Liver (tissue), 8 donors: ENCODE measurements at regions not wholly inside any gene's neighbourhood (a gene's known extent, or its start where the extent isn't known, plus 50 kb on each side); places are given as distances from the start of the nearest gene placed in this dataset.

Experiments used
- DNase-seq: peaks from one replicate; pipeline ENCODE4 v3.0.0-alpha.2; 2017; ENCODE audit warnings: low spot score
- H3K27ac ChIP-seq, 2 donors: one replicate each; pipeline ENCODE4 v1.7.0; 2013; ENCODE audit warnings: inconsistent platforms in 2 of 2, low read length in 2 of 2, control low read depth in 1 of 2, low read depth in 1 of 2, mild to moderate bottlenecking in 1 of 2
- H3K27me3 ChIP-seq, 4 donors: one replicate each; pipeline versions ENCODE4 v1.6.1 to v1.7.0; 2013; ENCODE audit warnings: low read length in 3 of 4, inconsistent platforms in 1 of 4, mild to moderate bottlenecking in 1 of 4, moderate library complexity in 1 of 4; ENCODE audit not compliant: control insufficient read depth in 4 of 4, insufficient read depth in 4 of 4
- H3K36me3 ChIP-seq, 4 donors: one replicate each; pipeline versions ENCODE4 v1.6.1 to v1.7.0; 2013; ENCODE audit warnings: low read length in 3 of 4, mild to moderate bottlenecking in 3 of 4, low read depth in 1 of 4, moderate library complexity in 1 of 4; ENCODE audit not compliant: control insufficient read depth in 4 of 4, insufficient read depth in 3 of 4
- H3K4me1 ChIP-seq, 4 donors: one replicate each; pipeline versions ENCODE4 v1.6.1 to v1.7.0; 2013; ENCODE audit warnings: low read length in 3 of 4, mild to moderate bottlenecking in 3 of 4, moderate library complexity in 1 of 4; ENCODE audit not compliant: control insufficient read depth in 4 of 4, insufficient read depth in 4 of 4
- H3K4me3 ChIP-seq, 3 donors: one replicate each; pipeline versions ENCODE4 v1.6.1 to v1.7.0; 2013; ENCODE audit warnings: low read length in 3 of 3, control low read depth in 1 of 3, low read depth in 1 of 3, mild to moderate bottlenecking in 1 of 3
- H3K9ac ChIP-seq, 2 donors: one replicate each; pipeline ENCODE4 v1.7.0; 2013; ENCODE audit warnings: low read length in 2 of 2, mild to moderate bottlenecking in 2 of 2, moderate library complexity in 2 of 2, control low read depth in 1 of 2, low read depth in 1 of 2
- H3K9me3 ChIP-seq, 4 donors: one replicate each; pipeline versions ENCODE4 v1.6.1 to v1.7.0; 2013; ENCODE audit warnings: low read length in 3 of 4; ENCODE audit not compliant: control insufficient read depth in 4 of 4
- ATF3 ChIP-seq: IDR thresholded peaks from 2 replicates; pipeline ENCODE4 v1.6.1; 2016; ENCODE audit warnings: antibody characterized with exemption
- CTCF ChIP-seq: fragments of 150-350 bp; IDR thresholded peaks from 2 replicates; pipeline ENCODE4 v1.5.1; 2017; ENCODE audit warnings: improper control_type of control experiment, low read depth, low read length; ENCODE audit not compliant: missing input control
- EGR1 ChIP-seq, 2 donors: IDR thresholded peaks; 2 replicates each; pipeline ENCODE4 v1.6.1; 2016 to 2018; ENCODE audit warnings: antibody characterized with exemption in 2 of 2, low read depth in 2 of 2
- FOXA1 ChIP-seq: IDR thresholded peaks from 2 replicates; pipeline ENCODE4 v1.6.1; 2016; ENCODE audit warnings: antibody characterized with exemption
- FOXA2 ChIP-seq: IDR thresholded peaks from 2 replicates; pipeline ENCODE4 v1.6.1; 2016; ENCODE audit warnings: antibody characterized with exemption
- HNF4A ChIP-seq, 2 donors: conservative IDR thresholded peaks; 2 replicates each; pipeline ENCODE4 v1.6.1; 2016; ENCODE audit warnings: antibody characterized with exemption in 2 of 2, mild to moderate bottlenecking in 2 of 2
- HNF4G ChIP-seq: IDR thresholded peaks from 2 replicates; pipeline ENCODE4 v1.6.1; 2016; ENCODE audit warnings: antibody characterized with exemption
- JUND ChIP-seq, 2 donors: IDR thresholded peaks; 2 replicates each; pipeline ENCODE4 v1.6.1; 2016; ENCODE audit warnings: antibody characterized with exemption in 2 of 2
- MAX ChIP-seq: IDR thresholded peaks from 2 replicates; pipeline ENCODE4 v1.6.1; 2016; ENCODE audit warnings: antibody characterized with exemption
- NR2F2 ChIP-seq: IDR thresholded peaks from 2 replicates; pipeline ENCODE4 v1.6.1; 2016; ENCODE audit warnings: antibody characterized with exemption
- RAD21 ChIP-seq, 2 donors: IDR thresholded peaks; 2 replicates each; pipeline ENCODE4 v1.6.1; 2016; ENCODE audit warnings: antibody characterized with exemption in 2 of 2, mild to moderate bottlenecking in 2 of 2
- REST ChIP-seq: IDR thresholded peaks from 2 replicates; pipeline ENCODE4 v1.6.1; 2016; ENCODE audit warnings: antibody characterized with exemption, mild to moderate bottlenecking
- RXRA ChIP-seq, 2 donors: IDR thresholded peaks; 2 replicates each; pipeline ENCODE4 v1.6.1; 2017 to 2018; ENCODE audit warnings: antibody characterized with exemption in 2 of 2, mild to moderate bottlenecking in 1 of 2
- SP1 ChIP-seq: IDR thresholded peaks from 2 replicates; pipeline ENCODE4 v1.6.1; 2018; ENCODE audit warnings: antibody characterized with exemption, mild to moderate bottlenecking
- TAF1 ChIP-seq: conservative IDR thresholded peaks from 2 replicates; pipeline ENCODE4 v1.6.1; 2016; ENCODE audit warnings: antibody characterized with exemption, mild to moderate bottlenecking
- YY1 ChIP-seq: IDR thresholded peaks from 2 replicates; pipeline ENCODE4 v1.6.1; 2016; ENCODE audit warnings: antibody characterized with exemption, mild to moderate bottlenecking
- ZBTB33 ChIP-seq: IDR thresholded peaks from 2 replicates; pipeline ENCODE4 v1.6.1; 2016; ENCODE audit warnings: antibody characterized with exemption
- WGBS: extraction: QIAGEN DNeasy Blood & Tissue Kit; methylation state at CpG from one replicate; pipeline ENCODE4 v1.1.7; 2013; 5-methylcytosine and 5-hydroxymethylcytosine counted together
- donor health status: healthy.
- donor health status: healthy.
- donor health status: healthy.
- donor health status: healthy.
- donor health status: healthy.

- no peak for DNase-seq
- Histone ChIP-seq H3K27ac (no peak overlapping the region), H3K27me3 (no peaks in the 10 kb centered on the region), H3K4me1 (no peaks in the 10 kb centered on the region), H3K9ac (no peak overlapping the region), H3K9me3 (no peaks in the 10 kb centered on the region), H3K36me3 (no peaks in the 10 kb centered on the region), H3K4me3 (no peak overlapping the region)
- TF ChIP-seq HNF4A (conservative IDR thresholded peaks at IDR 0.05) (no peak), CTCF (no peak), EGR1 (IDR thresholded peaks at IDR 0.05; ENCODE audit: low read depth in 2 of 2) (no peak), RAD21 (IDR thresholded peaks at IDR 0.05) (no peak), SP1 (no peak), JUND (IDR thresholded peaks at IDR 0.05) (no peak), YY1 (no peak), FOXA2 (no peak), NR2F2 (no peak), ATF3 (no peak), FOXA1 (no peak), ZBTB33 (no peak), REST (no peak), TAF1 (no peak), RXRA (IDR thresholded peaks at IDR 0.05) (no peak), HNF4G (no peak), MAX (no peak)
- 95% methylated on average over 3 of the region's 3 CpGs for WGBS
Measured at GRCh38 chr3:78434801-78435200, 1333.0 kb downstream of the ROBO1 start.

- Histone ChIP-seq H3K4me3 (no peak overlapping the region), H3K27ac (no peak overlapping the region), H3K4me1 (no peaks in the 10 kb centered on the region), H3K9ac (no peak overlapping the region), H3K27me3 (no peaks in the 10 kb centered on the region), H3K36me3 (no peaks in the 10 kb centered on the region), H3K9me3 (no peaks in the 10 kb centered on the region)
- DNase-seq, result no peak
- TF ChIP-seq ATF3 (no peak), EGR1 (IDR thresholded peaks at IDR 0.05; ENCODE audit: low read depth in 2 of 2) (no peak), HNF4G (no peak), FOXA2 (no peak), CTCF (no peak), NR2F2 (no peak), HNF4A (conservative IDR thresholded peaks at IDR 0.05) (no peak), MAX (no peak), JUND (IDR thresholded peaks at IDR 0.05) (no peak), YY1 (no peak)
- WGBS, result 72% methylated on average over 1 of the region's 1 CpG
Measured at GRCh38 chr3:78455166-78455565, 1312.6 kb downstream of the ROBO1 start.
